ENCODE measurements at regions not wholly inside any gene's neighbourhood (a gene's known extent, or its start where the extent isn't known, plus 50 kb on each side); places are given as distances from the start of the nearest gene placed in this dataset.
A peak's percentile ranks its signal among the peaks of the same experiment; 100 is the strongest.

DNA sequence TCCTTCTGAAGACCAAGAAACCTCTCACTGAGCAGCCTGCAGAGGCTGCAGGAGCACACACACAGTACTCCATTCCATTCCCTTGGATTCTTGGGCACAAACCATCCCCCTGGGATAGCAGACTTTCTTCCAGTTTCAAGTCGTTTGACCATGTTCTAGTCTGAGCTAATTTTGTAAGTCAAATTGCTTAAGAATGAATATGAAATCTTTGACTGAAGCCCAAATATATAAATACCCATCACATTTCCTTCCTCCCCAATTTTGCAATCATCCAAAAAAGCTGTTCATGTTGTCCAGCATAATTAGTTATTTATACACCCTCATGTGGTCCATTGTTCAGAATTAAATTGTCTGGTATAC, 231.2 kb upstream of the TPRG1 start:
- WGBS, 2 experiments (ENCODE audit: insufficient coverage in 2 of 2) = no CpG with 5 or more reads among the region's 1 CpG
- H3K36me3 ChIP-seq (ENCODE audit: control insufficient read depth, insufficient read depth, low read length) = no peaks in the 10 kb centered on the region
- no peak overlapping the region for H3K27ac ChIP-seq (ENCODE audit: low read depth, low read length, severe bottlenecking)
- no peaks in the 10 kb centered on the region for H3K9me3 ChIP-seq (ENCODE audit: control insufficient read depth, low read length)
- H3K4me3 ChIP-seq (ENCODE audit: extremely low read depth, insufficient read depth, low read length, poor library complexity, severe bottlenecking) = no peak overlapping the region
- H3K4me1 ChIP-seq (ENCODE audit: control insufficient read depth, insufficient read depth, low read length, poor library complexity, severe bottlenecking) = peaks cover 17% of the 10 kb centered on the region

DNA sequence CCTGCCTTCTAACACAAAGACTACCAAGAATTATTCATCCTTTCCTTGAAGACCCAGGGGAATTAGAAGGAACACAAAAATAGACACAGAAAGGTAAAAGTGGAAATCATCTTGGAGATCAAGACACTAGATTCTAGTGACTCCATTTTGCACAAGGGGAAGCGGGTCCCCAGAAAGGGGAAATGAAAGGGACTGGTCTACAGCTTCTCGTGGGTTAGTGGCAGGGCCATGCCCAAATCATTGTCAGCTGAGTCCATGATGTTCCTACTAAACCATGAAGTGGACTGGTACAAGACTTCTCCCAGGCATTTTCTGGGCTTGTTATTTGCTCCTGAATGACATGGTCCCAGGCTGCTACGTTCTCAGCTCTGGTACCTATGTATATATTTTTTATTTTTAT, 230.7 kb upstream of the TPRG1 start:
- Histone ChIP-seq H3K36me3 (ENCODE audit: control insufficient read depth, insufficient read depth, low read length) (no peaks in the 10 kb centered on the region), H3K9me3 (ENCODE audit: control insufficient read depth, low read length) (no peaks in the 10 kb centered on the region), H3K4me3 (ENCODE audit: extremely low read depth, insufficient read depth, low read length, poor library complexity, severe bottlenecking) (no peak overlapping the region), H3K4me1 (ENCODE audit: control insufficient read depth, insufficient read depth, low read length, poor library complexity, severe bottlenecking) (peaks cover 17% of the 10 kb centered on the region), H3K27ac (ENCODE audit: low read depth, low read length, severe bottlenecking) (no peak overlapping the region)
- 93 to 97% methylated on average over 2 of the region's 3 CpGs for WGBS, 2 experiments (ENCODE audit: insufficient coverage in 2 of 2)

DNA sequence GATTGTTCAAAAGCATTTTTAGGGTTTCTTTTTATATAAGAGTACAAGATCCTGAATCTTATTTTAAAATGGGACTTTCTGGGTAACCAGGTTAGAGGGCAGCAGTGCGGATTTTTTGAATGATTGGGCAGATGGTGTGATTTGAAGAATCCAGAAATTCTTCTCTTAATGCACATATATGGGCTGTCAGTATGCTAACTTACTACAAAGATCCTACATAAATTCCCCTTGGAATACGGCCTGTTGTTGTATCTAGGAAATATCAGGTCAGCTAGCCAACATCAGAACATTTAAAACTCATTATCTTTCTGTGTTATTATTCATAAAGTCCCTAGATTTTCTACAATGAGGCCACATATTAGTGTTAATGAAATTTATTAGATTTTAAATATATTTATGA, 229.6 kb upstream of the TPRG1 start:
- 100% methylated on average over 2 of the region's 2 CpGs; no CpG with 5 or more reads in 1 of the 2 experiments for WGBS, 2 experiments (ENCODE audit: insufficient coverage in 2 of 2)
- no peak overlapping the region for H3K27ac ChIP-seq (ENCODE audit: low read depth, low read length, severe bottlenecking)
- H3K9me3 ChIP-seq (ENCODE audit: control insufficient read depth, low read length) = no peaks in the 10 kb centered on the region
- peaks cover 11% of the 10 kb centered on the region for H3K4me1 ChIP-seq (ENCODE audit: control insufficient read depth, insufficient read depth, low read length, poor library complexity, severe bottlenecking)
- no peak overlapping the region for H3K4me3 ChIP-seq (ENCODE audit: extremely low read depth, insufficient read depth, low read length, poor library complexity, severe bottlenecking)
- H3K36me3 ChIP-seq (ENCODE audit: control insufficient read depth, insufficient read depth, low read length) = no peaks in the 10 kb centered on the region

DNA sequence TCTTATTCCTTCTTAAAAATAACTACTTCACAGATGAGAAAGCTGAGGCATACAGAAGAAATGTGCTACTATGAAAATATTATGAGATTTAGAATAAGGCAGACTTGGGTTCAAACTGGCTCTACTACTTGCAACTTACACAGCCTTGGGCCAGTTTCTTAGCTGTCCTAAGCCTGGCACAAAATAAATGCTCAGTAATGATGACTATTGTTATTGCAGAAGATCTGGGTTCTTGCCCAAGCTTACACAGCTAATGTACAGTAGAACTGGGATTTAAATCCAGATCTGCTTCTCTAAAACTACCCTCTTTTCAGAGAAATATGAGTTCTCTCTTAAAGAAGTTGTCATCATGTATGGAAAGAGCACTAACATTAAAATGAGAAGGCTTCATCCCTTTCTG, 228.2 kb upstream of the TPRG1 start:
- Histone ChIP-seq H3K36me3 (ENCODE audit: control insufficient read depth, insufficient read depth, low read length) (no peaks in the 10 kb centered on the region), H3K4me1 (ENCODE audit: control insufficient read depth, insufficient read depth, low read length, poor library complexity, severe bottlenecking) (peaks cover 3% of the 10 kb centered on the region), H3K9me3 (ENCODE audit: control insufficient read depth, low read length) (no peaks in the 10 kb centered on the region)

DNA sequence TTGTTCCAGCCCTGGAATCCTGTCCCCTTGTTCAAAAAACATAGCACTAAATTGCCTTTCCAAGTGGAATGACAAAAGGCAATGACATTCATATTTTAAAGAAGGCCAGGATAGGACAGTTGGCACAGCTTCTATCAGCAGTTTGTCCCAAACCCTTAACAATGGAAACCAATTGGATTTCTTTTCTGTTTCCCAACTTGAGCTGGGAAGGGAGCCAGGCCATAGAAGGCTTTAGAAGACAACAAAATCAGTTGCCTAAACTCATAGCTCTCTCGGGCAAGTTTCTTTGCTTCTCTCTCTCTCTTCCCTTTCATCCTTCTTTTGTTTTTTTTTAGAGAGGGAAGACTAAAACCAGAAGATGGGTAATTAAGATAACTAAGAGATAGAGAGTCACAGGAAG, 227.7 kb upstream of the TPRG1 start:
- H3K4me1 ChIP-seq (ENCODE audit: control insufficient read depth, insufficient read depth, low read length, poor library complexity, severe bottlenecking) = peaks cover 3% of the 10 kb centered on the region
- no peaks in the 10 kb centered on the region for H3K9me3 ChIP-seq (ENCODE audit: control insufficient read depth, low read length)
- no peak overlapping the region for H3K4me3 ChIP-seq (ENCODE audit: extremely low read depth, insufficient read depth, low read length, poor library complexity, severe bottlenecking)
- H3K36me3 ChIP-seq (ENCODE audit: control insufficient read depth, insufficient read depth, low read length) = no peaks in the 10 kb centered on the region
- no CpG with 5 or more reads among the region's 1 CpG for WGBS, 2 experiments (ENCODE audit: insufficient coverage in 2 of 2)
- H3K27ac ChIP-seq (ENCODE audit: low read depth, low read length, severe bottlenecking) = no peak overlapping the region

More for the DNA sequence above, 228.2 kb upstream of the TPRG1 start:
- no peak overlapping the region for H3K4me3 ChIP-seq (ENCODE audit: extremely low read depth, insufficient read depth, low read length, poor library complexity, severe bottlenecking)
- no peak overlapping the region for H3K27ac ChIP-seq (ENCODE audit: low read depth, low read length, severe bottlenecking)

DNA sequence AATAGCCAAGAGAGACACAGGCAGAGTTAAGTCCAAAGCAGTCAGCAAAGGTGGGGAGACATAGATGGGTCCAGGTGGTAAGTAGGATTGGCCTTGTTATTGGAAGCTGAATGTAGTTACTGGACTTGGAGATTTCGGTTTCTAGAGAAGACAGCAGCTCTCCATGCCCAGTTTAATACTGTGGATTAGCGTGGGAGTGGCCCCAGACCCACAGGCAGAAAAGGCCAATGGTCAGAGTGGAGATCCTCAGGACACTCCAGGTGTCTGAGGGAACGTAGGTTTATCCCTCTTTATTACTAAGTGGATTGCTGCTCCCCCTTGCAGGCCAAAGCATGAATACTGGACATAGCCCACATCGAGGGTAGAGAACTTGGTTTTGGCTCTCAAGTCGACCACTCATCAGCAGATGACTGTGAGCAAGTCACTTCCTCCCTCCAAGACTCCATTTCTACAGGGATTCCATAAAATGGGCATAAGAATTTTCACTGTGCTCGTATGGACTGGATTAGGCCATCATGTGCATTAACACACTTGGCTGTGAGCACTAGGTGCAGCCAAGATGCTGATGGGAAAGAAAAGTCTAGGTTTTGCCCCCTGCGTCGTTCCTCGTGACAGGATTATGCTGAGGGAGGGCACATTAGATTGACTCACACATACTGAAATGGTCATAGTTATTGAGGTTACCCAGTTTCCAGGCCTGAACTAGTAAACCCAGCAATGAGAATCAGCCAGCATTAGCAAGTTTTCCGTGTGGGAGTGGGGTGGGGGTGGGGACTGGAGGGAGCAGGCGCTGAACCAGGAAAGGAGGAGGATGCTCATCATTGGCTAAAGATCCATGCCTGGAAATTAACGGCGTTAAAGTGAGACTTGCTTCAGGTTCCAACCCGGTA, 225.2 kb upstream of the TPRG1 start:
- WGBS, 2 experiments (ENCODE audit: insufficient coverage in 2 of 2) = 84 to 90% methylated on average over 13 to 14 of the region's 14 CpGs
- H3K27ac ChIP-seq (ENCODE audit: low read depth, low read length, severe bottlenecking) = no peak overlapping the region
- peak overlapping the region; percentile 29 for H3K4me3 ChIP-seq (ENCODE audit: extremely low read depth, insufficient read depth, low read length, poor library complexity, severe bottlenecking)
- no peaks in the 10 kb centered on the region for H3K36me3 ChIP-seq (ENCODE audit: control insufficient read depth, insufficient read depth, low read length)
- H3K4me1 ChIP-seq (ENCODE audit: control insufficient read depth, insufficient read depth, low read length, poor library complexity, severe bottlenecking) = peaks cover 7% of the 10 kb centered on the region
- H3K9me3 ChIP-seq (ENCODE audit: control insufficient read depth, low read length) = no peaks in the 10 kb centered on the region

DNA sequence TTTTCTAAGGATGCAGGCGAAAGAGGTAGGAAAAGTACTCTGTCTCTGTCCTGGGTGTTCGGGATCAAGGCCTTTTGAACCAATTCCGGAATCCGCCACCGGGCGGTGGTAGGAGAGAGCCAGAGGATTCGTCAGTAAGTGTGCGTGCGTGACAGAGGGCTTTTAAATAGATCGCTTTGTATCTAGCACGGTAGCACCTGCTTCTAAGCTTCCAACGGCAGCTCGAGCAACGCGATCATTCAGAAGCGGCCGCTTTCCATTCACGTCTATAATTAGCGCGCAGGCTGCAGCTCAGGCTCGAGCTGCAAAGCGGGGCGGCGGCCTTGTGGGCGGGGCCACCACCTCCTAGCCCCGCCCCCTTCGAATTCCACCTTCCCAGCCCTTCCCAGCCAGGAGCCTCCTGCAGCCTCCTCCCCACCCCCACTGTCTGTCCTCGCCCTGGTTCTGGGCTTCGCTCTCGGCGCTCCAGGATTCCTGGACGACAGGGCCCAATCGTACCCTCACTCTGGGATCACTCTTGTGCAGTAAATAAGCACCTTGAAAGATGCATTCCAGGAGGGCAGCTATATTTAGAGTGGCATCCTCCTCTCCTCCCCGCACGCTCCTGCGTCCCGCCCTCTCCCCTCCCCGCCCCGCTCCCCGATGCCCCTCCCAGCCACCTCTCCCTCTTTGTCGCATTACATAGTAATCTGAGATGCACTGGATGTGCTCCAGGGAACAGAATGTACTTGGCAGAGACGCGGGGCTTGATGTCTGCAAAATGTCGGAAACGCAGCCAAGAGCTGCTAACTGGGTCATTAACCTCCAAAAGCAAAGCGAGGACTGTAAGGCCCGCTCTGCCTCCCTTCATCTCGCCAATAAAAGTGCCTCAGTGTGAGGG, 224.1 kb upstream of the TPRG1 start:
- H3K4me1 ChIP-seq (ENCODE audit: control insufficient read depth, insufficient read depth, low read length, poor library complexity, severe bottlenecking) = peaks cover 10% of the 10 kb centered on the region
- no peaks in the 10 kb centered on the region for H3K9me3 ChIP-seq (ENCODE audit: control insufficient read depth, low read length)
- H3K27ac ChIP-seq (ENCODE audit: low read depth, low read length, severe bottlenecking) = peak overlapping the region; percentile 62
- H3K36me3 ChIP-seq (ENCODE audit: control insufficient read depth, insufficient read depth, low read length) = no peaks in the 10 kb centered on the region
- 3 to 4% methylated on average over 37 of the region's 48 CpGs for WGBS, 2 experiments (ENCODE audit: insufficient coverage in 2 of 2)
- H3K4me3 ChIP-seq (ENCODE audit: extremely low read depth, insufficient read depth, low read length, poor library complexity, severe bottlenecking) = peak overlapping the region; percentile 29

DNA sequence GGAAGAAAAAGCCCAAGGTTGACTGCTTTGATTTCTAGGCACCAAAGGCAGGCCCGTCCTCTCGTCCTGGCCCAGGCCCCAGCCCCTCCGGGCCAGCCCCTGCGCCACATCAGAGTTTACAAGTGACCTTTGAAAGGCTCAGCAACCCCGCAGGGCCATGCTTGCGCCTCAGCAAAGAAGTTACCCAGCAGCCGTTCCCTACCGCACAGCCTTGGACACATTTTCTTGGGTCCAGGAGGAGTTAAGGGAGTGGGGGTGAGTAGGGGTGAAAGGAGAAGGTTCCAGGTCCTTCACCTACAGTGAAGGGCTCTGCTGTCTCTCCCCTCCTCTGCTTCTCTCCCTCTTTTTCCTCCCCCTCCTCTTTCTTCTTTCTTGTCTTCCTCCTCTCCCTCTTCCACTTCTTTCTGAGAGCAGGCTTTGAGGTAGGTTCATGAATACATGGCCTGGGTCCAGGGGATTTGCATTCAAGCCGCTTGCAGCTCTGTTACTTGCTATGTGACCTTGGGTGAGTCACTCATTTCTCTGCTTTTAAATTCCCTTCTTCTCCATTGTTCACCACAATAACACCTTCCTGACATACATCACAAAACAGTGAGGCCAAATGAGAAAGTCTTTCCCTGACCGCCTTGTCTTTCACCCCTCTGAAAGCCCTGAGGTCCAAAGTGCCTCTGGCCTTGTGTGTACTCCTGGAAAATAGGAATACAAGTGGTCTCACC, 223.3 kb upstream of the TPRG1 start:
- Histone ChIP-seq H3K4me3 (ENCODE audit: extremely low read depth, insufficient read depth, low read length, poor library complexity, severe bottlenecking) (peak overlapping the region; percentile 29), H3K36me3 (ENCODE audit: control insufficient read depth, insufficient read depth, low read length) (no peaks in the 10 kb centered on the region), H3K27ac (ENCODE audit: low read depth, low read length, severe bottlenecking) (peak overlapping the region; percentile 62), H3K4me1 (ENCODE audit: control insufficient read depth, insufficient read depth, low read length, poor library complexity, severe bottlenecking) (peaks cover 10% of the 10 kb centered on the region), H3K9me3 (ENCODE audit: control insufficient read depth, low read length) (no peaks in the 10 kb centered on the region)
- WGBS, 2 experiments (ENCODE audit: insufficient coverage in 2 of 2) = 31 to 100% methylated on average over 1 to 6 of the region's 10 CpGs

DNA sequence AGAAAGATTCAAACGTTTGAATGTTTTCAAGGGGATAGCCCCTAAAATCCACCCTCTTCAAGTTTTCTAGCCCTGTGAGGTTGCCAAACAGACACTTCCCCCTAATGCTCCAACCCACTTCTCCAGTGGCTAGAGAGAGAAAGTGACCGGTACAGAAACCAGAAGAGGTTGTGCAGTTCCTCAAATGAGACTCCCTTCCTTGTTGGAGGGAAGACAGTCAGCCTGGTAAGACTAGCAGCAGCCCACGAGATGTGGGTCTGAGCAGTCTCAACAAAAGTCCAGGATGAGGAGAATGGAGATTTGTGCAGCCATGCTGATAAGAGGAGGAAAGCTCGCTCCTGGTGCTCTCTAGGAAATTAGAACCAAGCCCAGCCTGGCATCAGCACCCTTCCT, 222.8 kb upstream of the TPRG1 start:
- Histone ChIP-seq H3K36me3 (ENCODE audit: control insufficient read depth, insufficient read depth, low read length) (no peaks in the 10 kb centered on the region), H3K9me3 (ENCODE audit: control insufficient read depth, low read length) (no peaks in the 10 kb centered on the region), H3K27ac (ENCODE audit: low read depth, low read length, severe bottlenecking) (peak overlapping the region; percentile 62), H3K4me1 (ENCODE audit: control insufficient read depth, insufficient read depth, low read length, poor library complexity, severe bottlenecking) (peaks cover 10% of the 10 kb centered on the region), H3K4me3 (ENCODE audit: extremely low read depth, insufficient read depth, low read length, poor library complexity, severe bottlenecking) (no peak overlapping the region)
- 87 to 95% methylated on average over 3 of the region's 4 CpGs for WGBS, 2 experiments (ENCODE audit: insufficient coverage in 2 of 2)

DNA sequence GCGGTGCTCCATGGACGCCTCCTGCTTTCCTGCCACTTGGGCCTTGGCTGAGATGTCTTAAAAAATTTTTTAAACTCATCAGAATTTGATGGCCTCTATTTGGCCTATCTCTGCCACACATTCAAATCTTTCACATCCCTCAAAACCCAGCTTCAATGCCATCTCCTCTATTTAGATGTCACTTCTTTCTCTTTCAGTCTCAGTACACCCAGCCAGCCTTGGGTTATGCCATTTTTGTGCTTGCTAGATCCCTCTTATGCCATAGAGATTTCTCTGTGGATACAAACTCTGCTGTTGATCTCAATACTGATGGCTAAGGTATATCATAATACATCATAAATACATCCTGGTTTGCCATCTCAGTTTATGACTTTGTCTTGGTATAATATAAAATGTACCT, 222.3 kb upstream of the TPRG1 start:
- Histone ChIP-seq H3K27ac (ENCODE audit: low read depth, low read length, severe bottlenecking) (no peak overlapping the region), H3K4me1 (ENCODE audit: control insufficient read depth, insufficient read depth, low read length, poor library complexity, severe bottlenecking) (peaks cover 7% of the 10 kb centered on the region), H3K4me3 (ENCODE audit: extremely low read depth, insufficient read depth, low read length, poor library complexity, severe bottlenecking) (no peak overlapping the region), H3K9me3 (ENCODE audit: control insufficient read depth, low read length) (no peaks in the 10 kb centered on the region), H3K36me3 (ENCODE audit: control insufficient read depth, insufficient read depth, low read length) (no peaks in the 10 kb centered on the region)
- WGBS, 2 experiments (ENCODE audit: insufficient coverage in 2 of 2) = 93 to 100% methylated on average over 2 of the region's 2 CpGs

Measured in mesodermal cell (in vitro differentiated cells).